Vagina (tissue), 2 donors: ENCODE measurements at regions not wholly inside any gene's neighbourhood (a gene's known extent, or its start where the extent isn't known, plus 50 kb on each side); places are given as distances from the start of the nearest gene placed in this dataset.

Experiments
- POLR2A ChIP-seq, 2 donors: fragments of 450-650 bp; IDR thresholded peaks; one replicate each; pipeline ENCODE4 v1.6.1; 2017; ENCODE audit warnings: antibody characterized with exemption in 2 of 2, mild to moderate bottlenecking in 2 of 2, moderate library complexity in 2 of 2
- TF ChIP-seq, protein P1 (sequence below), 3 experiments: fragments of 450-650 bp in 2 of 3; fragments of 200-600 bp in 1 of 3; sonication (generic) in 1 of 3; IDR thresholded peaks; one replicate each; pipeline ENCODE4 v1.5.1; 2017 to 2019; ENCODE audit warnings: antibody characterized with exemption in 3 of 3, mild to moderate bottlenecking in 2 of 3, moderate library complexity in 2 of 3

DNA sequence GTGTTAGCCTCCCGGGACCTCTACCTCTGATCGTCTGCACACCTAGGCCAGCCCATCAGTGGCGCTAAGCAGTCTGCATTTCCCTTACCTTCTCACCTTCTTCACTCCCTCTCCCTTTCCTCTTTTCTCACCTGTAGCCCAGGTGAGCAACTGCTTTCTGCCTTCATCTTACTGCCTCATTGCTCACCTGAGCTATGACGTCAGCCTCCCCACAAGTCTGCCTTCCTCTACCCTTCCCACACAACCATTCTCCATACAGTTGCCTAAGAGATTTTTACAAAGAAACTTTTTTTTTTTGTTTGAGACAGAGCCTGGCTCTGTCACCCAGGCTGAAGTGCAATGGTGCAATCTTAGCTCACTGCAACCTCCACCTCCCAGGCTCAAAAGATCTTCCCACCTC lies 136.3 kb downstream of the BCOR start:
- TF ChIP-seq POLR2A (IDR thresholded peaks at IDR 0.05) = no peak
- TF ChIP-seq, protein P1, sequence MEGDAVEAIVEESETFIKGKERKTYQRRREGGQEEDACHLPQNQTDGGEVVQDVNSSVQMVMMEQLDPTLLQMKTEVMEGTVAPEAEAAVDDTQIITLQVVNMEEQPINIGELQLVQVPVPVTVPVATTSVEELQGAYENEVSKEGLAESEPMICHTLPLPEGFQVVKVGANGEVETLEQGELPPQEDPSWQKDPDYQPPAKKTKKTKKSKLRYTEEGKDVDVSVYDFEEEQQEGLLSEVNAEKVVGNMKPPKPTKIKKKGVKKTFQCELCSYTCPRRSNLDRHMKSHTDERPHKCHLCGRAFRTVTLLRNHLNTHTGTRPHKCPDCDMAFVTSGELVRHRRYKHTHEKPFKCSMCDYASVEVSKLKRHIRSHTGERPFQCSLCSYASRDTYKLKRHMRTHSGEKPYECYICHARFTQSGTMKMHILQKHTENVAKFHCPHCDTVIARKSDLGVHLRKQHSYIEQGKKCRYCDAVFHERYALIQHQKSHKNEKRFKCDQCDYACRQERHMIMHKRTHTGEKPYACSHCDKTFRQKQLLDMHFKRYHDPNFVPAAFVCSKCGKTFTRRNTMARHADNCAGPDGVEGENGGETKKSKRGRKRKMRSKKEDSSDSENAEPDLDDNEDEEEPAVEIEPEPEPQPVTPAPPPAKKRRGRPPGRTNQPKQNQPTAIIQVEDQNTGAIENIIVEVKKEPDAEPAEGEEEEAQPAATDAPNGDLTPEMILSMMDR (IDR thresholded peaks at IDR 0.05) = no peak
